C4-2B (cell line): ENCODE measurements at regions not wholly inside any gene's neighbourhood (a gene's known extent, or its start where the extent isn't known, plus 50 kb on each side); places are given as distances from the start of the nearest gene placed in this dataset.

Experiments used
- CTCF ChIP-seq: fragments of 450-650 bp; conservative IDR thresholded peaks from 2 replicates; pipeline ENCODE4 v1.5.1; 2017; ENCODE audit warnings: mild to moderate bottlenecking
- ZFX ChIP-seq: fragments of 450-650 bp; IDR thresholded peaks from 2 replicates; pipeline ENCODE4 v1.6.1; 2017

DNA sequence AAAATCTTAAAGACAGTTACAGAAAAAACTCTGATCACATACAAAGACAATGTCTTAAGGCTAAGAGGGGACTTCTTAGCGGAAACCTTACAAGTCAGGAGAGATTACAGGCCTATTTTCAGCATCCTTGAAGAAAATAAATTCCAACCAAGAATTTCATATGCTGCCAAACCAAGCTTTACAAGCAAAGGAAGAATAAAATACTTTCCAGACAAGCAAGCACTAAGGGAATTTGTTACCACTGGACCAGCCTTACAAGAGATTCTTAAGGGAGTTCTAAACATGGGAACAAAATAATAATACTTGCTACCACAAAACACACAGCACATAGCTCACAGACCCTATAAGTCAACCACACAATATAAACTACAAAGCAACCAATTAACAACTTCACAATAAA is 255.8 kb upstream of the ZFP42 start:
- no peak for TF ChIP-seq CTCF
- TF ChIP-seq ZFX = no peak
